HG03460 (cell line): ENCODE measurements at regions not wholly inside any gene's neighbourhood (a gene's known extent, or its start where the extent isn't known, plus 50 kb on each side); places are given as distances from the start of the nearest gene placed in this dataset.

ENCODE experiments used
- ATAC-seq: cut with Tn5 transposase; IDR thresholded peaks from one replicate; pipeline ENCODE4 v1.9.1; 2021; ENCODE audit not compliant: unreplicated experiment

DNA sequence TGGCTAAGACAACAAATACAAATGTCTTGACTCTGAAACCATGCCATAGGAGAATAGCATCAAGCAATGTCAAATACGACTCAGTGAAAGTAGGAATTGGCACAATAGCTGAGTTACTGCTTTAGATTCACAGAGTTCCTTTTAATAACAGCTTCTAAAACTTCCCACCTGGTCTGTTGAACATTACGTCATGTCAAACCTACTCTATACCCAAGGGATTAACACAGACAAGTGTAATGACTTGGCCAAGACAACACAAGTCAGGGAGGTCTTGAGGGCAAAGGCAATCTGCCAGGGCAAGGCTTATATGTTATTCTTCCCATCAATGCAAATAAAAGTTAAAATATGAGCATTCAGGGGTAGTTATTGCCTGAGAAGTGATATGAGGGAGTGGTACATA lies 265.1 kb upstream of the PRDM1 start:
- no peak for ATAC-seq

DNA sequence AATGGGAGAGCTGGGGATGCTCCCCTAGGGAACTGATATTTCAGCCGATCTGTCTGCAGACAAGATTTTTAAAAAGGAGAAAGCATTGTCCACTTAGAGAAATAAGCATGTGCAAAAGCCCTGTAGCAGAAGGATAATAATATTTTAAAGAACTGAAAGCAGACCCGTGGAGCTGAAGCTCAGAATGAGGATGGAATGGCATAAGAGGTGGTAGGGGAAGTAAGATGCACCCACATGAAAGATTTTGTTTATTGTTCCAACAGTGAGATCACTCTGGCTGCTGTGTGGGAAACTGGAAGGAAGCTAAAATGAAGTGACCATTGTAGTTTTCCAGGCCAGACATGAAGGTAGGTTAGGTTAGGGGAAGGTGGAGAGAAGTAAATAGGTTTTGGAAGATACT lies 266.4 kb upstream of the PRDM1 start:
- ATAC-seq, result no peak

DNA sequence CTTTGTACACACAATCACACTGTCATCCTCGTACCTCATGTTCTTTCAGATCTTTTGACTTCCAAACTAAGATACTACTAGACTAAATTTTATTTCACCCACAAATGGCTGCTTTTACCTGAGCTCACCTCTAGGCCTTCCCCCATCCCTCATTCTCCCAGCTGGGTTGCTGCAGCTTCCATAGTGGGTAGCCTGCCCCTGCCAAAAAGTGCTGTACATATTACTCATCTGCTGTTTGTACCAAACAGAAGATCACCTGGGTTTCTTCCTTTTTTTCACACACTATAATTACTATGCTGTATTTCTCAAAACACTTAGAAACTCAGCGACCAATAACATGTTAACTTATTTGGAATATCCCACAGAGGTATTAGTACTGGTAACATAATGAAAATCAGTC lies 267.6 kb upstream of the PRDM1 start:
- ATAC-seq, result no peak

DNA sequence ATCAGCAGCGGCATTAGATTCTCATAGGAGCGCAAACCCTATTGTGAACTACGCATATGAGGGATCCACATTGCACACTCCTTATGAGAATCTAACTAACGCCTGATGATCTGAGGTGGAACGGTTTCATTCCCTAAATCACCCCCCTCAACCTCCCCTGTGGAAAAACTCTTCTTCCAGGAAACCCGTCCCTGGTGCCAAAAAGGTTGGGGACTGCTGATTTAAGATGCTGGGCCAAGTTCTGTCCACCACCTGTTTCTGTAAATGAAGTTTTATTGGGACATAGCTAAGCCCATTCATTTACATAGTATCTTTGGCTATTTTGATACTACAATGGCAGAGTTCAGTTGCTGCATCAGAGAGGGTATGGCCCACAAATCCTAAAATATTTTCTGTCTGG lies 268.2 kb upstream of the PRDM1 start:
- no peak for ATAC-seq

DNA sequence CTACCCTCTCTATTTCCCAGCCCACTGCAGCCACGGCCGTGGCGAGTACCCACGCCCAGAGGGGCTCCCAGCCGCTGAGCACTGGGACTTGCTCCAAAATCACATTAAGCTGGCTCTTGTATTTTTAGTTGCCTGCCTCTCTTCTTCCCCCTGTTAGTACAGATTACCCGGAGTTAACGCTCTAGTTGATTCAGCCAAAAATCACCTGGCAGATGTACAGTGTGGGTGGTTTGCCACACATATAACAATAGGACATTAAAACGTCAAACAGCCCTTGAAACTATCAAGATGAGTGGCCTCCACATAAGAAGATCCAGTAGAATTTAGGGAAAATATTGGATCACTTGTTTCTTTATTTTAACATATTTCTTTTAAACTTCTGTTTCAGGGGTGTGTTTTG lies 268.8 kb upstream of the PRDM1 start:
- no peak for ATAC-seq

DNA sequence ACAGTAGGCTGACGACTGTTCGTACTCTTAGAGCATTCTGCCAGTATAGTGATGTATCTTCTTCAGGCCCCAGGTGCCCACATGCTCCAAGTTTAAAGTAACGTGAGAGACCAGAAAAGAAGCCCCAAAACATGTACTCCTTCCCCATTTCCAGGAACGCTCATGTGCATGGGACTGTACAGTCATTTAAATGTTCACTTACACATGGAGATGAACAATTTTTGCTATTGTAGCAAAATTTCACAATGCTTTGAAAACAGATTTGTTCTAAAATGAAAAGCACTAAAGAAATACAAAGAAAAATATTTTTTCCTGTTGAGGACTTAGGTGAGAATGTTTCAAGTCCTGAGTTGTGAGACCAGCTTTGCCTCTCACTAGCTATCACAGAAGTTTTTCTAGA lies 269.3 kb upstream of the PRDM1 start:
- ATAC-seq, result no peak

DNA sequence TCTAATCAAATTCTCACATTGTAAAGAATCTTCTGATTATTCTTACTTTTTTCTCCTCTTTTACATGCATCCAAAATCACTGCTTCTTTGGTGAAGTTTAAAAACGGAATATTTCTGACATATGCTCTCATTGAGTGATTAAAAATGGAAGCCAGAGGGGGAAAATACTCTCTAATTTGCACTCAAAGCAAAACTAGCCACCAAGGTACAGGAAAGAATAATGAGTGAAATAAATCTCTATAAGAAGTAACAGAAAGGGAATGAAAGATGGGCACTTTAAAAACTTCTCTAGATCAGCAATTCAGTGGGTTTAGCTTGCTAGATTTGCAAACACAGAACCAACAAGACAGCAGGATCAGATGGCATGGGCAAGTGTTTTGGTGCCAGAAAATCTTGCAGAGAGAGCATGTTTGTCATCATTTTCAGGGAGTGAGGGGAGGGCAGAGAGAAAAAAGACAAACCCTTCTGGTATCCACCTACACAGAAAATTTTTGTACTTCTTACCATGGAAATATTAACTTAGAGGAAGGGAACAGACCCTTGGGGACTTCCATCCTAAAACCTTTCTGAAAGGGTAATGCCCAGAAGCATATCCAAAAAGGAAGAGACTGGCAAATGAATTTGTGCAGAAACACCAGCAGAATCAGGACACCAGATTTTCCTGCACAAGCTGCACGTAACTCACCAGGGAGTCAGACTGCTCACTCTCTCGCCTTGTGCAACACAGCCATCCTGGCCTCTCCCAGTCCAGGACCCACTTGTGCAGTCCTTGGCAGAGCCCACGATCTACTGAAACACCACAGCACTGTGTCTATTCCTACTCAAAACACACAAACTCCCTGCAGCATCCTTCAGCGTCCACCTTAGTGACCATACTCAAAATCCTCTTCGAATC lies 270.2 kb upstream of the PRDM1 start:
- ATAC-seq, result no peak

DNA sequence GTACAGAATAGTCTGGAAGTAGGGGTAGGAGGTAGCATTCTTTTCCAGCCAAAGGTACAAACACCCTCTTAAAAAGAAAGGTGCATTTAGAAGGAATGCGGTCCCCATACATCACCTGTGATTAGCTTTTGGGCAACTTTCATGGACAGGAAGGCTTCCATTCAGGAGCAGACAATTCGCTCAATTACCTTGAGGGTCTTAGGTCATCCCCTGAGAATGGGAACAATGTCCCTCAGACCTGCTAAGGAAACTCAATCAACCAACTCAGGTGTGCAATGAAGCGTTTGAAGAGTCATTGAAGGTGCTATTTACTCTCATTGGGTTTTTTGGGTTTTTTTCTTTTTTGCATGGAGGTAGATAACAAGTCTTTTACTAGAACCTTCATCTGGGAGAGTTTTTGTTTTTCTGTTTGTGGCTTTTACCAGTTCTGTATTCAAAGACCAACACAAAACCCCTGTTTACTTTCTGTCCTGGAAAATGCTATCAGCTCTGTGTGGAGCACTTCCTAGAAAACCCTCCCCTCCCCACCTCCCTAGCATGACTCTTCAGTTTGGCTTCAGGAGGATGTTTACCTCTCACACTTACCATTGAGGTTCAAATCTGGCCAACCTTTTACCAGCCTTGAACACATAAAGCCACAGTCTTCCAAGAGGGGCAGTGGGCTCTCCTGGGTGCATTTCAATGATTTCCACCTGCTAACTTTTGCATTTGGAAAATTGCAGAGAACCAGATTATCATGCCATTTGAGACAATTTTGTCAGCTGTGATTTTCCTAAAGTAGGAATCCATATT lies 271.2 kb upstream of the PRDM1 start:
- no peak for ATAC-seq

DNA sequence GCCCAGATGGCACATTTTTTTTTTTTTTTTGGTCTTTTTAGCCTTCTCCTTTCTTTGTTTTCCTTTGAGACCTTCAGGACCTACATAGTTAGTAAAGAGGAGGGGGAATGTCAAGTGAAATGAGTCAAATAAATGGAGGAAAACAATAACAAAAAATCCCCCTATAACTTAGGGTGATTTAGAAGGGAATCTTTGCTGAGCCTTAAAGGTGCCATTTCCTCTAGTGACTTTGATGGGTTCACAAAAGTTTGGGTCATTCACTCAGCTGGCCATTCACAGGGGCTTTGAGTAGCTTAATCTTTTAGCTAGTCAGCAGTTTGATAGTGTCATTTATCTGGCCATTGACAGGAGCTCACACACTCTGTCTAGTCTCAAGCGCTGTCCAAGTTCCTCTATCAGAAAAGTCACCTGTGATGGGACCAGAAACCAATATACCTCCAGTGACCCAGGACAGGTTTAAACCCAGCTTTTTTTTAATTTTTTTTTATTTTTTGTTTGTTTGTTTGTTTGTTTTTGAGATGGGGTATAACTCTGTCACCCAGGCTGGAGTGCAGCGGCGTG lies 275.1 kb upstream of the PRDM1 start:
- ATAC-seq, result no peak

DNA sequence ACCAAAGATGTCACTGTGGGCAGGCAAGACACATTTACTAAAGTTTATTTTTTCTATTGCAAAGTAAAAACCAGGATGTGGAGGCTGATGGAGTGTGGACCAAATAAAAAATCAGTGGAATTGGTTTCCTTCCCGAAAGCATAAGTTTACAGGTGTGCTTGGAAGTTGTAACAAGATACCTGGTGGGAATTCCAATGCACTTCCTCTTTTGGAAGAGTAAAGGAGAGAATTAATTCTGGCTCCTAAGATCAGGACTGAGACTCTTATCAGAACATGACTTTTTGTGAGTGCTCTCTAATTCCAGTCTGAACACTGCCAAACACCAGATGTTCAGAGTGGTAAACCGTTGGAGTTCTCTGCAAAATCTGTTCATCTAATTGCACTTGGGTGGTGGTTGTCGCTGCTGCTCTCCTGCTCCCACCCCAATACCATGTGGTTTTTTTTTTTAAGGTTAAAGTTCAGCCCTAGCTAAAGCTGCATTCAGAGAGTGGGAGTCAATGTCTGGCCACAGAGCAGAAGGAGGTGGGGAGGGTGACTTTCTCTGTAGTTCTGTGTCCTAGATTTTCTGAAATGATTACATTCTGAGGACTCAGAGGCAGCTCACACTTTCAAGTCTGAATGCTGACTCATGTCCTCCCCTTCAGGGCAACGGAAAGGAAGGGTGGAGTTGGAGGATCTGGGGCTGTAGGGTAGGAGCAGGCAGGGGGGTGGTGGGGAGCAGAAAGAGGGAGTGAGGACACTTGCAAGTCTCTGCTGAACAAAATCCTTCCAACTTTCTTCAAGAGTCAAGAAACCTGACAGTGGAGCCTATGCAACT lies 275.8 kb upstream of the PRDM1 start:
- ATAC-seq, result peak; percentile 89

DNA sequence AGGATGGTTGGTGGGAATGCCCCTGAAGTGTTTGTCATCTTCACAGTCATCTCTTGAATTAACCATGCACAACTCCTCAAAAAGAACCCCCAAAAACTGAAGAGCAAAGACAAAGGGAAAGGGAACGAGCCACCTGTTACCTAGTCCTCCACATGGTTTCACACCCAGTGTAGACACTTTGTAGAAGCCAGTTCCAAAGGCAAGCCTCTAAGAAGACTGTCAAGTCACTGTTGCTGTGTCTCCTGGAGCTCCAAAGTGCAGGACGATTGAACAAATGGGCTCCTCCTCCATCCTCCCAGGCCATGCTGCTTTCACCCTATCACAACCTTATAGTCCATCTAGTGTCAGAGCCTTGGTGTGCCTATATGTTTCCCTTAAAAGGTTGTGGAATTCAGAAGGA lies 277.6 kb upstream of the PRDM1 start:
- ATAC-seq, result no peak

DNA sequence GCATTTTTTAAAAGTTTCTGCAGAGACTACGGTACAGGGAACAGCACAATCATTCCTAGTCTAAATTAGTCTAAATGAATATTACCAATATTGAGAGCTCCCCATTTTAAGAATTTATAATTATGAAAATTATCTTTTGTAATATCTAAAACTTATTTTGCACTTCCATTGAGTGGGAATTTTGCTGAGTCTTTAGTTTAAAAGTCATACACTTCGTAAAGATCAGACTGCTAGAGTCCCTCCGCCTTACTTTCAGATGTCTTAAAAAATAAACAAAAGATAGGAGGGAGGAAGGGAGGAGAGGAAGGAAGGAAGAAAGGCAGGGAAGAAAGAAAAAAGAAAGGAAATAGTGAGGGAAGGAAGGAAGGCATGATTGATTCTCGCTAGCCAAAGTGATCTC lies 278.2 kb upstream of the PRDM1 start:
- ATAC-seq, result no peak

DNA sequence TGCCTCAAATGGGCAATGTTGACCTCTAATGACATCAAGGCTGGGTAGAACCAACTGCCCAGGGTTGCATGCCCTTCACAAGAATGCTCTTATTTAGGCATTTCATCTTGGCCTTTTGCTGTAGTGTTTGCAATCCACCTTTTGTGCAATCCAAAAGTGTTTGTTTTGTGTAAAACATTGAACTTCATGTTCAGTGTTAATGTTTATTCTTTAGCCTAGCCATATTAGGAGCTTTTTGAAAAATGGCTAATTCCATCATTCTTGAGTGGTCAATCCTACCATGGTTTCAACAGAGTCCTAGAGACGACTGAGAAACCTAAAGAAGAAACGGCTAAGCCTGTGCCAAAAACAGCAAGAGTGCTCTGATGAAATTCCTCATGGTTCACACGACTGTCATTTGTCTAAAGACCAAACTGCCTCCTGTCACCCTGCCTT lies 279.6 kb upstream of the PRDM1 start:
- no peak for ATAC-seq

DNA sequence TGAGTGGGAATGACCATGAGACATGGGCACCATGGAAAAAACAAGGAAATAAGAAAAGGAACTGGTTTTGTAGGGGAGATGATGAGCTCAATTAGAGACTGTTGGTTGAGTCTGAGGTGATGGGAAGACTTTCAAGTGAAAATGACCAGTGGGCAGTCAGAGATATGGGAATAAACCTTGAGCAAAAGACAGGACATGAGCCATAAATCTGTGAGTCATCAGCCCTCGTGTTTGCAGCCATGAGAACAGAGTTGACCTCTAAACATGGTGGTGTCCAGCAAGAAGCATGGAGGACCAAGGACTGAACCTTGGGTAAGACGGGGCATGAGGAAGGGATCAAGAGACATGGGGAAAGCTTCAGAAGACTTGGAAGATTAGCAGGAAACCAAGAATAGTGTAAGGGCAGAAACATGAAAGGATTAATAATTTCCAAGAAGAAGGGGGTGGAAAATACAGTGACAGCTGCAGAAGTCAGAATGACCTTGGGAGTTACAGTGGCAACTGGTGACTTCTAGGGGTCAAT lies 280.6 kb upstream of the PRDM1 start:
- ATAC-seq, result no peak

DNA sequence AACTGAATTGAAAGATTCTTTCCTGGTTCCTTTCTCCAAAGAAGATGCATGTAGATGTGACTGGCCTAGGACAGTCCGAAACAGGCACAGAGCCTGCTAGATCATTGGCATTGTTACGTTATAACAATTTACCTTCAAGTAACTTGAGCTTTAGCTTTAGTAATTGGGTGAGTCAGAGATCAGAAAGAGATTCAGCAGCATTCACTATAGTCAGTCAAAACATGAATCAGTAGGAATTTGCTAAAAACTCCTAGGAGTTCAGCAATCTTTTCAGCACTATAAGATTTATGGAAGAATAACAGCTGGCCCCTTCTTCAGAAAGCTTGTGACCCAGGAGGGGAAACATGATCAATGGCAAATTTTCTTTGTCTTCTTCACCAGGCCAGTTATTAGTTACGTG lies 281.7 kb upstream of the PRDM1 start:
- no peak for ATAC-seq

DNA sequence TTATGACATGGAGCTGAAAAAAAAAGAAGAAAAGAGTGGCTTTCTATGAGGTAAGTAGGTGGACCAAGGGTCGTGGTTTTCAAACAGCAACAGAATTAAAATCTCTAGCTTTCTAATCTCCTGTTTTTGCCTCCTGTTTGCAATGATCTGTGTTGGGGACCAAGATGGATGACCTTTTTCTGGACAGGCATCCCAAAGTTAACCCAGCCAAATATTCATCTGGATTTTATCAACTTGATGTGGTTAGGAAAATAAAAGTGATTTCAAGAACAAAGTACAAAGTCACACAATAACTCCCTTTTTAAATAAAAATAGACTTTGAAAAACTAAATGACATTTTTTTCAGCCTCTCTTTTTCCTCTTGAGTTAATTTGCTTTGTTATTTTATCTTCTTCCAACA lies 282.1 kb upstream of the PRDM1 start:
- no peak for ATAC-seq

DNA sequence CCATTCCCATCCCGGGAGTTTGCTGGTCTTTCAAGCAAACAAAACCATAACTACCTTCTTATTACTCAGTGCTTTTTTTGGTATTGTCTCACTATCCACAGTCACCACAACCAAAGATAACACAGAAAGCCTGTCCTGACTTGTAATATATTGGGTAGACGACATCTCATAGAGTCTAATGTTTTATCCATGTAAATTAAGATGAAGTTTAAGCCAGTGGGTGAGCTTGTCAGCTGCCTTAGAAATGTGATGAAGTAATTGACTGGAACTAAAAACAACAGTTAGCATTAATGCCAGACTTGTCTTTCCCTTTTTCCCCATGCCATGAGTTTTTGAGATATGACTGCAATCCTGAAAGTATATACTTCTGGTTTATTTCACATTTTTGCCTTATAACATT lies 282.7 kb upstream of the PRDM1 start:
- no peak for ATAC-seq

DNA sequence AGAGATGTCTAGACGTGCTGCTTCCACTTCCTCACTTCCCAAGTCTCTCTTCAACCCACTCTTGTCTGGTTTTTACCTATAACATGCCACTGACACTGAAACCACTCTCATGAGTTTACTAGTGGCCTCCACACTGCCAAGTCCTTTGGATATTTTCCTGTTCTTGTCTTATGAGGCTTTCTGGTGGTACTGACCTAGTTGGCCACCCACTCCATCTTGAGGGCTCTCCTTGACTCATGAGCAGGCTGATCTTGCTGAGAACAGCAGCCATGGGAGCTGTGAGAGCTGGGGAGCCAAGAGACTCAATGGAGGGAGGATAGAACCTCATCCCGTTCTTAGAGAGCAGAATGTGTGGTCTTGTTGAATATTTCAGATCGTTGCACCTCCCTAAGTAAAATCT lies 283.4 kb upstream of the PRDM1 start:
- no peak for ATAC-seq

DNA sequence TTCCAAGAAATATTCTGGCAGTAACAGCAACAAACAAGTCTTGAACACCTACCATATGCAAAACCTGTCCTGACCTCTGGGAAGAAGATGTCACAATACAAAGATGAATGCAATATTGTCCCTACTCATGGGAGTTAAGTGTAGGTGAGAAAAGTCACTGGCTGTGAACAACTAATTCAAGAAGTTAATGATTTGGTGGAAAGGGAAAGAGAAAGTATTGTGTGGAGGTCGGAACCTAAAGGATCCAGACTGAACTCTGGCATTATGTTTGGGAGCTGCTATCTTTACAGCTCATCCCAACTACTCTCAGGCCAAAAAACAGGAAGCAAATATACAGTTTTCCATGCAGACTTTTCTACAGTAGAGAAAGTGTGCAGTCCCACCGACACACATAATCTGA lies 285.3 kb upstream of the PRDM1 start:
- ATAC-seq, result no peak

DNA sequence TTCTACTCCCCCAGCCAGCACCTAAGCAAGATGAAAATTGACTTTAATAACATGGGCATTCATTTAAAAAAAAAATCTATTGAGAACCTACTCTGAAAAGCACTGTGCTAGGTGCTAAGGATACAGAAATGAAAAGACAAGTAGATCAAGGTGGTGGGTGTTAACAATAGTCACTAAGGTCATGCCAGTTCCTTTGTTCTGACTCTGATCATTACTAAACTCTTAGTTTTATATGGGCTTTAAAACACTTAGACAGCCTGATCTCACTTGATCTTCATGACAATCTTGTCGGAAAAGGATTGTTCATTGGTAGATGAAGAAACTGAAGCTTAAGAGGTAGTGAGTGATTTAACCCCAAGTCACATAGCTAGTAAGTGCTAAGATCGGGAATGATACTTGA lies 285.7 kb upstream of the PRDM1 start:
- no peak for ATAC-seq

DNA sequence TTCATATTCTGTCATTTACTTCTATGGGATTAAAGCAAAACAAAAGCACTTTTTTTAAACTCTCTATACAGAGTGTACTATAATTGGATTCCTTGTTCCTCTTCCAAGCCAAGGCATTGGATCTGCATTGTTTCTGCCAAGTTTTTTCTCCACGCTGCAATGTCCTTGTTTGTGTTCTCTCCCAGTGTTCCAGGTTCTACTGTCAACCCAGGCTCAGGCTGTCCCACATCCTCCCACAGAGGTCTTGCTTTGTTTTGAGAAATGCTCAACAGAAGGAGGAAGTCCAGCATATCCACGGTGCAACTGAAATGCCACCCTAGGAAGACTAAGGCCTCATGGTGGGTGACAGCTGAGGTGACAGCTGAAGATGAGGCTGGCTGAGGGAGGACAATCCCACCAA lies 287.1 kb upstream of the PRDM1 start:
- ATAC-seq, result no peak
